K562 (cell line): ENCODE measurements at regions not wholly inside any gene's neighbourhood (a gene's known extent, or its start where the extent isn't known, plus 50 kb on each side); places are given as distances from the start of the nearest gene placed in this dataset.

ENCODE experiments used
- ATAC-seq: fragments of 200-7000 bp; cut with Tn5 transposase; 3 replicates; pipeline ENCODE4 v1.9.1; 2020; ENCODE audit warnings: moderate library complexity
- BruUV-seq: library from RNA; stranded (reverse); fragments of 400-500 nt; replicated peaks from 2 replicates; lab custom pipeline; 2021; lab: Mats Ljungman, UMichigan
- CTCF ChIA-PET: fragments of 300-600 bp; formaldehyde crosslinking; extraction: SDS; loops from one replicate; lab custom pipeline; 2021; ENCODE audit warnings: low intra/inter-chr PET ratio; lab: Yijun Ruan, JAX
- POLR2A ChIA-PET: fragments of 300-600, 350-650 bp; sonication (Branson Sonifier 250); formaldehyde crosslinking; extraction: SDS; loops from one replicate; lab custom pipeline; 2021; ENCODE audit warnings: antibody characterized with exemption, inconsistent platforms; lab: Yijun Ruan, JAX
- DNase-seq, 4 experiments: peaks; one replicate each; pipeline versions ENCODE4 v3.0.0 to v3.0.0-alpha.2; 2011 to 2018; ENCODE audit warnings: low spot score in 3 of 4, mixed read lengths in 3 of 4; ENCODE audit errors: extremely low read depth in 1 of 4
- FAIRE-seq: peaks from 2 replicates; lab custom pipeline; 2011; peaks lifted over from hg19 to GRCh38; lab: Jason Lieb, UNC
- H2AFZ ChIP-seq: 2 replicates; pipeline ENCODE4 v1.6.0; 2011; ENCODE audit warnings: low read depth, low read length, control low read depth, inconsistent platforms
- H3K27ac ChIP-seq: fragments of 200-600 bp; 3 replicates; pipeline ENCODE4 v1.8.0; 2011; ENCODE audit warnings: low read depth, mild to moderate bottlenecking, control low read depth, inconsistent platforms, low read length, moderate library complexity, mixed read lengths; ENCODE audit errors: extremely low read depth
- H3K27me3 ChIP-seq, 2 experiments: fragments of 300-600 bp in 1 of 2; 2 replicates in 1 of 2; 3 replicates in 1 of 2; pipeline versions ENCODE4 v1.6.0 to v1.8.0; 2011; ENCODE audit warnings: inconsistent platforms in 2 of 2, low read length in 2 of 2, mild to moderate bottlenecking in 1 of 2, mixed read lengths in 1 of 2, moderate library complexity in 1 of 2; ENCODE audit not compliant: control insufficient read depth in 2 of 2, insufficient read depth in 2 of 2
- H3K36me3 ChIP-seq: fragments of 300-600 bp; 3 replicates; pipeline ENCODE4 v1.8.0; 2011; ENCODE audit warnings: mild to moderate bottlenecking, low read length, inconsistent platforms; ENCODE audit not compliant: control insufficient read depth, insufficient read depth
- H3K4me1 ChIP-seq, 2 experiments: fragments of 200-600 bp in 1 of 2; replicated peaks in 1 of 2; 2 replicates in 1 of 2; 3 replicates in 1 of 2; pipeline versions ENCODE4 v1.5.1 to v1.8.0; 2011; ENCODE audit warnings: inconsistent platforms in 2 of 2, low read length in 2 of 2, mild to moderate bottlenecking in 1 of 2, mixed read lengths in 1 of 2, moderate library complexity in 1 of 2; ENCODE audit not compliant: control insufficient read depth in 2 of 2, insufficient read depth in 2 of 2
- H3K4me2 ChIP-seq: 2 replicates; pipeline ENCODE4 v1.6.1; 2011; ENCODE audit warnings: low read length, control low read depth, inconsistent platforms, mixed read lengths; ENCODE audit not compliant: insufficient read depth
- H3K4me3 ChIP-seq: fragments of 200-600 bp; sonication (generic), shearing (Covaris generic); 2 replicates; pipeline ENCODE4 v1.5.1; 2016; ENCODE audit warnings: control low read depth, inconsistent platforms
- H3K79me2 ChIP-seq: fragments of 200-600 bp; 3 replicates; pipeline ENCODE4 v1.8.0; 2011; ENCODE audit warnings: low read length, inconsistent platforms; ENCODE audit not compliant: control insufficient read depth, insufficient read depth
- H3K9ac ChIP-seq, 2 experiments: 2 replicates each; pipeline versions ENCODE4 v1.6.0 to v1.6.1; 2011; ENCODE audit warnings: low read depth in 2 of 2, low read length in 2 of 2, control low read depth in 1 of 2, inconsistent platforms in 1 of 2, mild to moderate bottlenecking in 1 of 2, mixed read lengths in 1 of 2; ENCODE audit not compliant: insufficient read depth in 1 of 2
- H3K9me1 ChIP-seq: one replicate; pipeline ENCODE4 v1.6.0; 2011; ENCODE audit warnings: inconsistent platforms, mild to moderate bottlenecking, low read length, moderate library complexity; ENCODE audit not compliant: control insufficient read depth, insufficient read depth
- H3K9me3 ChIP-seq: replicated peaks from 2 replicates; pipeline ENCODE4 v1.5.1; 2011; ENCODE audit warnings: low read depth, low read length, inconsistent platforms; ENCODE audit not compliant: control insufficient read depth, insufficient read depth
- H4K20me1 ChIP-seq: replicated peaks from 2 replicates; pipeline ENCODE4 v1.6.1; 2011; ENCODE audit warnings: low read length, inconsistent platforms, mixed read lengths; ENCODE audit not compliant: control insufficient read depth, insufficient read depth
- ZNF143 ChIP-seq: sonication (generic); formaldehyde crosslinking; IDR thresholded peaks from 2 replicates; pipeline ENCODE4 v1.9.0; 2022; ENCODE audit warnings: mild to moderate bottlenecking, missing genetic modification reagents
- ZNF165 ChIP-seq: fragments of 250-450 bp; sonication (Bioruptor Pico); IDR thresholded peaks from 2 replicates; pipeline ENCODE4 v1.4.0; 2020; ENCODE audit warnings: borderline replicate concordance
- ZNF586 ChIP-seq: fragments of 450-650 bp; formaldehyde crosslinking; conservative IDR thresholded peaks from 2 replicates; pipeline ENCODE4 v1.4.0; 2020; ENCODE audit warnings: mild to moderate bottlenecking, moderate library complexity
- WGBS: fragments of 100-300 bp; shearing (Covaris generic); methylation state at CpG from one replicate; pipeline ENCODE4 v1.1.6; 2016; ENCODE audit warnings: low coverage, mixed read lengths; ENCODE audit not compliant: insufficient coverage; ENCODE audit errors: missing lambda C conversion rate; 5-methylcytosine and 5-hydroxymethylcytosine counted together
- in situ Hi-C: fragments of 300-500 bp; cut with MboI; formaldehyde crosslinking; loops from 4 replicates; pipeline ENCODE4 v1.15.0; 2018; ENCODE audit warnings: inconsistent platforms, mixed read lengths
- intact Hi-C: fragments of 100-400 bp; cut with micrococcal nuclease; formaldehyde crosslinking; loops from 2 replicates; pipeline ENCODE4 v1.14.2; 2022
- TF ChIP-seq, protein P1 (sequence below): fragments of 200-800 bp; sonication (Bioruptor generic); IDR thresholded peaks from 2 replicates; pipeline ENCODE4 v1.6.1; 2016; ENCODE audit warnings: missing genetic modification characterization, missing compliant biosample characterization
- TF ChIP-seq, protein P2 (sequence below): sonication (generic); IDR thresholded peaks from 2 replicates; pipeline ENCODE4 v1.6.1; 2016

DNA sequence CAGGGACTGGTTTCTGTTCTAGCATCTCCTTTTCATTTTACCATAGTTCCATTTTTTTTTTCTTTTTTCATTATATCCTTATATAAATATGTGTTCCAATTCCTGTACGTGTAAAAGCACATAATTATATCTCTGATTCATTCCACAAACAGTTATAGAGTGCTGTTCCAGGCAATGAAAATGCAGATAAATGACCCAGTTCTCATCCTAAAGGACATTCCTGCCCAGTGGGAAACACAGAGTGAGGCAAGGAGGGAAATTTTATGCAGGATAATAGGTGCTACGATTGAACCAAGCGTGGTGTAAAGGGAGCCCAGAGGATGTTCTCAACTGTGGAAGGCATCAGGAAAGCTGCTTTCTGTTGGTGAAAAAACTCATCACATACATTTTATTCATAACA, 408.1 kb downstream of the GATA3 start:
- POLR2A ChIA-PET = no interaction called here

More for the DNA sequence above, 408.1 kb downstream of the GATA3 start:
- Histone ChIP-seq H3K4me3 (no peak overlapping the region), H3K4me2 (no peak overlapping the region), H3K79me2 (no peaks in the 10 kb centered on the region), H3K9me3 (no peaks in the 10 kb centered on the region), H3K36me3 (no peaks in the 10 kb centered on the region), H3K4me1 (no peaks in the 10 kb centered on the region), H4K20me1 (no peaks in the 10 kb centered on the region), H3K9ac (no peak overlapping the region), H3K27ac (no peak overlapping the region), H3K27me3 (no peaks in the 10 kb centered on the region), H3K9me1 (no peaks in the 10 kb centered on the region), H2AFZ (no peak overlapping the region)
- DNase-seq (no peak), FAIRE-seq (no peak), ATAC-seq (no peak)
- in situ Hi-C loops = no loop called here
- WGBS = 0% methylated on average over 3 of the region's 3 CpGs
- TF ChIP-seq, protein P1, sequence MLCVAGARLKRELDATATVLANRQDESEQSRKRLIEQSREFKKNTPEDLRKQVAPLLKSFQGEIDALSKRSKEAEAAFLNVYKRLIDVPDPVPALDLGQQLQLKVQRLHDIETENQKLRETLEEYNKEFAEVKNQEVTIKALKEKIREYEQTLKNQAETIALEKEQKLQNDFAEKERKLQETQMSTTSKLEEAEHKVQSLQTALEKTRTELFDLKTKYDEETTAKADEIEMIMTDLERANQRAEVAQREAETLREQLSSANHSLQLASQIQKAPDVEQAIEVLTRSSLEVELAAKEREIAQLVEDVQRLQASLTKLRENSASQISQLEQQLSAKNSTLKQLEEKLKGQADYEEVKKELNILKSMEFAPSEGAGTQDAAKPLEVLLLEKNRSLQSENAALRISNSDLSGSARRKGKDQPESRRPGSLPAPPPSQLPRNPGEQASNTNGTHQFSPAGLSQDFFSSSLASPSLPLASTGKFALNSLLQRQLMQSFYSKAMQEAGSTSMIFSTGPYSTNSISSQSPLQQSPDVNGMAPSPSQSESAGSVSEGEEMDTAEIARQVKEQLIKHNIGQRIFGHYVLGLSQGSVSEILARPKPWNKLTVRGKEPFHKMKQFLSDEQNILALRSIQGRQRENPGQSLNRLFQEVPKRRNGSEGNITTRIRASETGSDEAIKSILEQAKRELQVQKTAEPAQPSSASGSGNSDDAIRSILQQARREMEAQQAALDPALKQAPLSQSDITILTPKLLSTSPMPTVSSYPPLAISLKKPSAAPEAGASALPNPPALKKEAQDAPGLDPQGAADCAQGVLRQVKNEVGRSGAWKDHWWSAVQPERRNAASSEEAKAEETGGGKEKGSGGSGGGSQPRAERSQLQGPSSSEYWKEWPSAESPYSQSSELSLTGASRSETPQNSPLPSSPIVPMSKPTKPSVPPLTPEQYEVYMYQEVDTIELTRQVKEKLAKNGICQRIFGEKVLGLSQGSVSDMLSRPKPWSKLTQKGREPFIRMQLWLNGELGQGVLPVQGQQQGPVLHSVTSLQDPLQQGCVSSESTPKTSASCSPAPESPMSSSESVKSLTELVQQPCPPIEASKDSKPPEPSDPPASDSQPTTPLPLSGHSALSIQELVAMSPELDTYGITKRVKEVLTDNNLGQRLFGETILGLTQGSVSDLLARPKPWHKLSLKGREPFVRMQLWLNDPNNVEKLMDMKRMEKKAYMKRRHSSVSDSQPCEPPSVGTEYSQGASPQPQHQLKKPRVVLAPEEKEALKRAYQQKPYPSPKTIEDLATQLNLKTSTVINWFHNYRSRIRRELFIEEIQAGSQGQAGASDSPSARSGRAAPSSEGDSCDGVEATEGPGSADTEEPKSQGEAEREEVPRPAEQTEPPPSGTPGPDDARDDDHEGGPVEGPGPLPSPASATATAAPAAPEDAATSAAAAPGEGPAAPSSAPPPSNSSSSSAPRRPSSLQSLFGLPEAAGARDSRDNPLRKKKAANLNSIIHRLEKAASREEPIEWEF = no peak
- no peak for TF ChIP-seq ZNF165 (CRISPR knock-in tag)
- TF ChIP-seq ZNF586 = no peak
- TF ChIP-seq, protein P2, sequence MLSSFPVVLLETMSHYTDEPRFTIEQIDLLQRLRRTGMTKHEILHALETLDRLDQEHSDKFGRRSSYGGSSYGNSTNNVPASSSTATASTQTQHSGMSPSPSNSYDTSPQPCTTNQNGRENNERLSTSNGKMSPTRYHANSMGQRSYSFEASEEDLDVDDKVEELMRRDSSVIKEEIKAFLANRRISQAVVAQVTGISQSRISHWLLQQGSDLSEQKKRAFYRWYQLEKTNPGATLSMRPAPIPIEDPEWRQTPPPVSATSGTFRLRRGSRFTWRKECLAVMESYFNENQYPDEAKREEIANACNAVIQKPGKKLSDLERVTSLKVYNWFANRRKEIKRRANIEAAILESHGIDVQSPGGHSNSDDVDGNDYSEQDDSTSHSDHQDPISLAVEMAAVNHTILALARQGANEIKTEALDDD = no peak
- TF ChIP-seq ZNF143 = no peak
- CTCF ChIA-PET = no interaction called here
- intact Hi-C loops = no loop called here
- no TSS peak for BruUV-seq
